ENCODE measurements at regions not wholly inside any gene's neighbourhood (a gene's known extent, or its start where the extent isn't known, plus 50 kb on each side); places are given as distances from the start of the nearest gene placed in this dataset.
A peak's percentile ranks its signal among the peaks of the same experiment; 100 is the strongest.

GRCh38 chr13:59145381-59145780 lies 1018.3 kb downstream of the DIAPH3 start:
- Mint-ChIP-seq H3K27ac (ENCODE audit: unreplicated experiment) (no peak overlapping the region), H3K4me3 (ENCODE audit: unreplicated experiment) (no peak overlapping the region), H3K9me3 (ENCODE audit: unreplicated experiment) (no peaks in the 10 kb centered on the region), H3K36me3 (ENCODE audit: low read depth, unreplicated experiment) (no peaks in the 10 kb centered on the region), H3K27me3 (ENCODE audit: unreplicated experiment) (no peaks in the 10 kb centered on the region), H3K4me1 (ENCODE audit: unreplicated experiment) (no peaks in the 10 kb centered on the region)
- DNase-seq (ENCODE audit: low spot score) = no peak
- TF ChIP-seq CTCF (IDR thresholded peaks at IDR 0.05; ENCODE audit: unreplicated experiment) = no peak

GRCh38 chr13:59157181-59157580 lies 1006.5 kb downstream of the DIAPH3 start:
- Mint-ChIP-seq H3K27ac (ENCODE audit: unreplicated experiment) (no peak overlapping the region), H3K9me3 (ENCODE audit: unreplicated experiment) (no peaks in the 10 kb centered on the region), H3K4me1 (ENCODE audit: unreplicated experiment) (no peaks in the 10 kb centered on the region), H3K27me3 (ENCODE audit: unreplicated experiment) (no peaks in the 10 kb centered on the region), H3K36me3 (ENCODE audit: low read depth, unreplicated experiment) (no peaks in the 10 kb centered on the region), H3K4me3 (ENCODE audit: unreplicated experiment) (no peak overlapping the region)
- no peak for TF ChIP-seq CTCF (IDR thresholded peaks at IDR 0.05; ENCODE audit: unreplicated experiment)
- no peak for DNase-seq (ENCODE audit: low spot score)

- Mint-ChIP-seq H3K27ac (ENCODE audit: unreplicated experiment) (no peak overlapping the region), H3K4me3 (ENCODE audit: unreplicated experiment) (no peak overlapping the region), H3K9me3 (ENCODE audit: unreplicated experiment) (no peaks in the 10 kb centered on the region), H3K27me3 (ENCODE audit: unreplicated experiment) (no peaks in the 10 kb centered on the region), H3K4me1 (ENCODE audit: unreplicated experiment) (no peaks in the 10 kb centered on the region), H3K36me3 (ENCODE audit: low read depth, unreplicated experiment) (no peaks in the 10 kb centered on the region)
- TF ChIP-seq CTCF (IDR thresholded peaks at IDR 0.05; ENCODE audit: unreplicated experiment) = no peak
- DNase-seq (ENCODE audit: low spot score) = no peak
Measured at GRCh38 chr13:59166174-59166573, 997.6 kb downstream of the DIAPH3 start.

GRCh38 chr13:59172076-59172475 lies 991.7 kb downstream of the DIAPH3 start:
- no peaks in the 10 kb centered on the region for H3K36me3 Mint-ChIP-seq (ENCODE audit: low read depth, unreplicated experiment)
- no peaks in the 10 kb centered on the region for H3K4me1 Mint-ChIP-seq (ENCODE audit: unreplicated experiment)
- no peak overlapping the region for H3K27ac Mint-ChIP-seq (ENCODE audit: unreplicated experiment)
- no peaks in the 10 kb centered on the region for H3K9me3 Mint-ChIP-seq (ENCODE audit: unreplicated experiment)
- no peak for TF ChIP-seq CTCF (IDR thresholded peaks at IDR 0.05; ENCODE audit: unreplicated experiment)
- DNase-seq (ENCODE audit: low spot score) = no peak
- H3K27me3 Mint-ChIP-seq (ENCODE audit: unreplicated experiment) = no peaks in the 10 kb centered on the region
- no peak overlapping the region for H3K4me3 Mint-ChIP-seq (ENCODE audit: unreplicated experiment)

GRCh38 chr13:59176775-59177174 lies 987.0 kb downstream of the DIAPH3 start:
- H3K36me3 Mint-ChIP-seq (ENCODE audit: low read depth, unreplicated experiment) = no peaks in the 10 kb centered on the region
- H3K4me3 Mint-ChIP-seq (ENCODE audit: unreplicated experiment) = no peak overlapping the region
- TF ChIP-seq CTCF (IDR thresholded peaks at IDR 0.05; ENCODE audit: unreplicated experiment) = peak; percentile 13
- peaks cover 4% of the 10 kb centered on the region for H3K4me1 Mint-ChIP-seq (ENCODE audit: unreplicated experiment)
- H3K27ac Mint-ChIP-seq (ENCODE audit: unreplicated experiment) = no peak overlapping the region
- no peak for DNase-seq (ENCODE audit: low spot score)
- H3K9me3 Mint-ChIP-seq (ENCODE audit: unreplicated experiment) = no peaks in the 10 kb centered on the region
- H3K27me3 Mint-ChIP-seq (ENCODE audit: unreplicated experiment) = no peaks in the 10 kb centered on the region

Data from endothelial cell (in vitro differentiated cells).